ENCODE measurements at regions not wholly inside any gene's neighbourhood (a gene's known extent, or its start where the extent isn't known, plus 50 kb on each side); places are given as distances from the start of the nearest gene placed in this dataset.
A peak's percentile ranks its signal among the peaks of the same experiment; 100 is the strongest.

GRCh38 chr3:21290557-21290956 lies 460.5 kb downstream of the ZNF385D start:
- TF ChIP-seq CTCF (conservative IDR thresholded peaks at IDR 0.05; ENCODE audit: low read depth in 2 of 2) = peak; percentile 57 to 67
- no peak for TF ChIP-seq EZH2 (IDR thresholded peaks at IDR 0.05; ENCODE audit: low read depth, unreplicated experiment)
- no peak for TF ChIP-seq POLR2AphosphoS5 (IDR thresholded peaks at IDR 0.05; ENCODE audit: low read depth)
